ENCODE measurements at regions not wholly inside any gene's neighbourhood (a gene's known extent, or its start where the extent isn't known, plus 50 kb on each side); places are given as distances from the start of the nearest gene placed in this dataset.

GRCh38 chr2:175449616-175450015 is 268.1 kb upstream of the ATP5MC3 start:
- H3K27ac ChIP-seq (ENCODE audit: insufficient read depth, low read length, poor library complexity, severe bottlenecking), result no peak overlapping the region
- no peak overlapping the region for H3K4me3 ChIP-seq (ENCODE audit: insufficient read depth, low read depth, low read length, poor library complexity, severe bottlenecking)
- H3K4me1 ChIP-seq (ENCODE audit: control insufficient read depth, insufficient read depth, low read length, poor library complexity, severe bottlenecking), result no peaks in the 10 kb centered on the region
- H3K36me3 ChIP-seq (ENCODE audit: control insufficient read depth, insufficient read depth, low read length), result no peaks in the 10 kb centered on the region
- no peaks in the 10 kb centered on the region for H3K9me3 ChIP-seq (ENCODE audit: control insufficient read depth, low read length)
- H3K27me3 ChIP-seq (replicated peaks; ENCODE audit: control insufficient read depth, insufficient read depth, low read length, poor library complexity, severe bottlenecking), result no peaks in the 10 kb centered on the region
- DNase-seq, result no peak

GRCh38 chr2:175446201-175446600 is 264.7 kb upstream of the ATP5MC3 start:
- Histone ChIP-seq H3K9me3 (ENCODE audit: control insufficient read depth, low read length) (no peaks in the 10 kb centered on the region), H3K27ac (ENCODE audit: insufficient read depth, low read length, poor library complexity, severe bottlenecking) (no peak overlapping the region), H3K36me3 (ENCODE audit: control insufficient read depth, insufficient read depth, low read length) (no peaks in the 10 kb centered on the region), H3K27me3 (replicated peaks; ENCODE audit: control insufficient read depth, insufficient read depth, low read length, poor library complexity, severe bottlenecking) (no peaks in the 10 kb centered on the region), H3K4me1 (ENCODE audit: control insufficient read depth, insufficient read depth, low read length, poor library complexity, severe bottlenecking) (no peaks in the 10 kb centered on the region), H3K4me3 (ENCODE audit: insufficient read depth, low read depth, low read length, poor library complexity, severe bottlenecking) (no peak overlapping the region)
- DNase-seq, result no peak

- H3K36me3 ChIP-seq (ENCODE audit: control insufficient read depth, insufficient read depth, low read length), result no peaks in the 10 kb centered on the region
- no peaks in the 10 kb centered on the region for H3K4me1 ChIP-seq (ENCODE audit: control insufficient read depth, insufficient read depth, low read length, poor library complexity, severe bottlenecking)
- no peak for DNase-seq
- H3K9me3 ChIP-seq (ENCODE audit: control insufficient read depth, low read length), result no peaks in the 10 kb centered on the region
- no peaks in the 10 kb centered on the region for H3K27me3 ChIP-seq (replicated peaks; ENCODE audit: control insufficient read depth, insufficient read depth, low read length, poor library complexity, severe bottlenecking)
- H3K4me3 ChIP-seq (ENCODE audit: insufficient read depth, low read depth, low read length, poor library complexity, severe bottlenecking), result no peak overlapping the region
- no peak overlapping the region for H3K27ac ChIP-seq (ENCODE audit: insufficient read depth, low read length, poor library complexity, severe bottlenecking)
Measured at GRCh38 chr2:175445281-175445680, 263.8 kb upstream of the ATP5MC3 start.

GRCh38 chr2:175442441-175442840 is 260.9 kb upstream of the ATP5MC3 start:
- Histone ChIP-seq H3K27me3 (replicated peaks; ENCODE audit: control insufficient read depth, insufficient read depth, low read length, poor library complexity, severe bottlenecking) (no peaks in the 10 kb centered on the region), H3K27ac (ENCODE audit: insufficient read depth, low read length, poor library complexity, severe bottlenecking) (no peak overlapping the region), H3K36me3 (ENCODE audit: control insufficient read depth, insufficient read depth, low read length) (no peaks in the 10 kb centered on the region), H3K4me3 (ENCODE audit: insufficient read depth, low read depth, low read length, poor library complexity, severe bottlenecking) (no peak overlapping the region), H3K9me3 (ENCODE audit: control insufficient read depth, low read length) (no peaks in the 10 kb centered on the region), H3K4me1 (ENCODE audit: control insufficient read depth, insufficient read depth, low read length, poor library complexity, severe bottlenecking) (no peaks in the 10 kb centered on the region)
- no peak for DNase-seq

GRCh38 chr2:175441181-175441761 is 259.8 kb upstream of the ATP5MC3 start:
- Histone ChIP-seq H3K27me3 (replicated peaks; ENCODE audit: control insufficient read depth, insufficient read depth, low read length, poor library complexity, severe bottlenecking) (no peaks in the 10 kb centered on the region), H3K27ac (ENCODE audit: insufficient read depth, low read length, poor library complexity, severe bottlenecking) (no peak overlapping the region), H3K4me3 (ENCODE audit: insufficient read depth, low read depth, low read length, poor library complexity, severe bottlenecking) (no peak overlapping the region), H3K4me1 (ENCODE audit: control insufficient read depth, insufficient read depth, low read length, poor library complexity, severe bottlenecking) (no peaks in the 10 kb centered on the region), H3K36me3 (ENCODE audit: control insufficient read depth, insufficient read depth, low read length) (no peaks in the 10 kb centered on the region), H3K9me3 (ENCODE audit: control insufficient read depth, low read length) (no peaks in the 10 kb centered on the region)
- no peak for DNase-seq

- Histone ChIP-seq H3K27ac (ENCODE audit: insufficient read depth, low read length, poor library complexity, severe bottlenecking) (no peak overlapping the region), H3K9me3 (ENCODE audit: control insufficient read depth, low read length) (no peaks in the 10 kb centered on the region), H3K4me1 (ENCODE audit: control insufficient read depth, insufficient read depth, low read length, poor library complexity, severe bottlenecking) (no peaks in the 10 kb centered on the region), H3K4me3 (ENCODE audit: insufficient read depth, low read depth, low read length, poor library complexity, severe bottlenecking) (no peak overlapping the region), H3K27me3 (replicated peaks; ENCODE audit: control insufficient read depth, insufficient read depth, low read length, poor library complexity, severe bottlenecking) (no peaks in the 10 kb centered on the region), H3K36me3 (ENCODE audit: control insufficient read depth, insufficient read depth, low read length) (no peaks in the 10 kb centered on the region)
- DNase-seq, result no peak
Measured at GRCh38 chr2:175439416-175439815, 257.9 kb upstream of the ATP5MC3 start.

- no peaks in the 10 kb centered on the region for H3K36me3 ChIP-seq (ENCODE audit: control insufficient read depth, insufficient read depth, low read length)
- H3K4me3 ChIP-seq (ENCODE audit: insufficient read depth, low read depth, low read length, poor library complexity, severe bottlenecking), result no peak overlapping the region
- no peaks in the 10 kb centered on the region for H3K27me3 ChIP-seq (replicated peaks; ENCODE audit: control insufficient read depth, insufficient read depth, low read length, poor library complexity, severe bottlenecking)
- no peaks in the 10 kb centered on the region for H3K4me1 ChIP-seq (ENCODE audit: control insufficient read depth, insufficient read depth, low read length, poor library complexity, severe bottlenecking)
- DNase-seq, result no peak
- no peaks in the 10 kb centered on the region for H3K9me3 ChIP-seq (ENCODE audit: control insufficient read depth, low read length)
- H3K27ac ChIP-seq (ENCODE audit: insufficient read depth, low read length, poor library complexity, severe bottlenecking), result no peak overlapping the region
Measured at GRCh38 chr2:175437167-175437566, 255.7 kb upstream of the ATP5MC3 start.

GRCh38 chr2:175436076-175436475 is 254.6 kb upstream of the ATP5MC3 start:
- Histone ChIP-seq H3K4me3 (ENCODE audit: insufficient read depth, low read depth, low read length, poor library complexity, severe bottlenecking) (no peak overlapping the region), H3K4me1 (ENCODE audit: control insufficient read depth, insufficient read depth, low read length, poor library complexity, severe bottlenecking) (no peaks in the 10 kb centered on the region), H3K27me3 (replicated peaks; ENCODE audit: control insufficient read depth, insufficient read depth, low read length, poor library complexity, severe bottlenecking) (no peaks in the 10 kb centered on the region), H3K36me3 (ENCODE audit: control insufficient read depth, insufficient read depth, low read length) (no peaks in the 10 kb centered on the region), H3K27ac (ENCODE audit: insufficient read depth, low read length, poor library complexity, severe bottlenecking) (no peak overlapping the region), H3K9me3 (ENCODE audit: control insufficient read depth, low read length) (no peaks in the 10 kb centered on the region)
- no peak for DNase-seq

- no peaks in the 10 kb centered on the region for H3K27me3 ChIP-seq (replicated peaks; ENCODE audit: control insufficient read depth, insufficient read depth, low read length, poor library complexity, severe bottlenecking)
- H3K4me3 ChIP-seq (ENCODE audit: insufficient read depth, low read depth, low read length, poor library complexity, severe bottlenecking), result no peak overlapping the region
- no peak for DNase-seq
- no peaks in the 10 kb centered on the region for H3K9me3 ChIP-seq (ENCODE audit: control insufficient read depth, low read length)
- H3K36me3 ChIP-seq (ENCODE audit: control insufficient read depth, insufficient read depth, low read length), result no peaks in the 10 kb centered on the region
- H3K27ac ChIP-seq (ENCODE audit: insufficient read depth, low read length, poor library complexity, severe bottlenecking), result no peak overlapping the region
- no peaks in the 10 kb centered on the region for H3K4me1 ChIP-seq (ENCODE audit: control insufficient read depth, insufficient read depth, low read length, poor library complexity, severe bottlenecking)
Measured at GRCh38 chr2:175435012-175435411, 253.5 kb upstream of the ATP5MC3 start.

GRCh38 chr2:175432793-175433192 is 251.3 kb upstream of the ATP5MC3 start:
- H3K4me3 ChIP-seq (ENCODE audit: insufficient read depth, low read depth, low read length, poor library complexity, severe bottlenecking), result no peak overlapping the region
- H3K27me3 ChIP-seq (replicated peaks; ENCODE audit: control insufficient read depth, insufficient read depth, low read length, poor library complexity, severe bottlenecking), result no peaks in the 10 kb centered on the region
- DNase-seq, result no peak
- H3K4me1 ChIP-seq (ENCODE audit: control insufficient read depth, insufficient read depth, low read length, poor library complexity, severe bottlenecking), result no peaks in the 10 kb centered on the region
- no peaks in the 10 kb centered on the region for H3K9me3 ChIP-seq (ENCODE audit: control insufficient read depth, low read length)
- H3K36me3 ChIP-seq (ENCODE audit: control insufficient read depth, insufficient read depth, low read length), result no peaks in the 10 kb centered on the region
- no peak overlapping the region for H3K27ac ChIP-seq (ENCODE audit: insufficient read depth, low read length, poor library complexity, severe bottlenecking)
